ENCODE measurements at regions not wholly inside any gene's neighbourhood (a gene's known extent, or its start where the extent isn't known, plus 50 kb on each side); places are given as distances from the start of the nearest gene placed in this dataset.
"Not testable (repeated sequence)": the region's sequence is repeated elsewhere in the genome, so short reads cannot be mapped to it uniquely, and the experiment has no call there.

- not testable (repeated sequence) for DNase-seq (ENCODE audit: low read depth in 2 of 2)
These were observed 85.6 kb downstream of the OR2B2 start for GRCh38 chr6:27826612-27826985.

DNA sequence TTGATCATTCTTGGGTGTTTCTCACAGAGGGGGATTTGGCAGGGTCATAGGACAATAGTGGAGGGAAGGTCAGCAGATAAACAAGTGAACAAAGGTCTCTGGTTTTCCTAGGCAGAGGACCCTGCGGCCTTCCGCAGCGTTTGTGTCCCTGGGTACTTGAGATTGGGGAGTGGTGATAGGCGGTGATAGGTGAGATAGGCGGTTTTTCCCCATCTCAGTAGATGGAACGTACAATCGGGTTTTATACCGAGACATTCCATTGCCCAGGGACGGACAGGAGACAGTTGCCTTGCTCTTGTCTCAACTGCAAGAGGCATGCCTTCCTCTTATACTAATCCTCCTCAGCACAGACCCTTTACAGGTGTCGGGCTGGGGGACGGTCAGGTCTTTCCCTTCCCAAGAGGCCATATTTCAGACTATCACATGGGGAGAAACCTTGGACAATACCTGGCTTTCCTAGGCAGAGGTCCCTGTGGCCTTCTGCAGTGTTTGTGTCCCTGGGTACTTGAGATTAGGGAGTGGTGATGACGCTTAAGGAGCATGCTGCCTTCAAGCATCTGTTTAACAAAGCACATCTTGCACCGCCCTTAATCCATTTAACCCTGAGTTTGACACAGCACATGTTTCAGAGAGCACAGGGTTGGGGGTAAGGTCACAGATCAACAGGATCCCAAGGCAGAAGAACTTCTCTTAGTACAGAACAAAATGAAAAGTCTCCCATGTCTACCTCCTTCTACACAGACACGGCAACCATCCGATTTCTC, 86.2 kb downstream of the OR2B2 start:
- not testable (repeated sequence) for DNase-seq (ENCODE audit: low read depth in 2 of 2)

DNA sequence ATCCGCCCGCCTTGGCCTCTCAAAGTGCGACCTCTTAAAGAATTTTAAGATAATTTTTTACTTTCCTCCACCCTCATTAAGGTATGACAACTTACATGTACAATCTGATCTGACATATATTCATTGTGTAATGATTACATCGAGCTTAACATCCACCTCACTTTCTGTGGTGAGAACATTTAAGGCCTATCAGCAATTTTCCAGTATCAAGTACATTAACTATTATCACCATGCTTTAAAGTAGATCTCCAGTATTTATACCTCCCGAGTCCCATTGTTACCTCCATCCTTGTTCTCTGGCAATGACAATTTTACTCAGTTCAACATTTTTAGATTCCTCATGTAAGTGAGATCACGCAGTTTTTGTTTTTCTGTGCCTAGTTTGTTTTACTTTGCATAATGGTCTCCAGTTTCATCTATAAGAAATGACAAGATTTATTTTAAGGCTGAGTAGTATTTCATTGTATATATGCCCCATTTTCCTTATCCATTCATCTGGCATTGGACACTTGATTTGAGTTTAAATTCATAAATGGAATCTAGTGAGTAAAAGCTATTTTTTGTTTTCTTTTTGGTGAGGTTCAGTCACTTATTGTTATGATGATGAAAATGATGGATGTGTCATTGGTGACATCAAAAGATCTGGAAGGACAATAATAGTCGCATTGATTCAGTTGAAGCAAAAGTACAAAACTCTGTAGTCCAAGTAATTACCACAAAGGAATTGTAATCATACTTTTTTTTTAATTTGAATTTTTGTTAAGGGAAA, 87.0 kb downstream of the OR2B2 start:
- no peak for DNase-seq (ENCODE audit: low read depth in 2 of 2)

- DNase-seq (ENCODE audit: low read depth in 2 of 2) = not testable (repeated sequence)
These were observed 87.8 kb downstream of the OR2B2 start for GRCh38 chr6:27824211-27825024.

- DNase-seq (ENCODE audit: low read depth in 2 of 2) = peak in 1 of 2 donors; percentile 36
These were observed 88.4 kb downstream of the OR2B2 start for GRCh38 chr6:27823714-27824210.

GRCh38 chr6:27816906-27817305, 95.3 kb downstream of the OR2B2 start:
- no peak for DNase-seq (ENCODE audit: low read depth in 2 of 2)

DNA sequence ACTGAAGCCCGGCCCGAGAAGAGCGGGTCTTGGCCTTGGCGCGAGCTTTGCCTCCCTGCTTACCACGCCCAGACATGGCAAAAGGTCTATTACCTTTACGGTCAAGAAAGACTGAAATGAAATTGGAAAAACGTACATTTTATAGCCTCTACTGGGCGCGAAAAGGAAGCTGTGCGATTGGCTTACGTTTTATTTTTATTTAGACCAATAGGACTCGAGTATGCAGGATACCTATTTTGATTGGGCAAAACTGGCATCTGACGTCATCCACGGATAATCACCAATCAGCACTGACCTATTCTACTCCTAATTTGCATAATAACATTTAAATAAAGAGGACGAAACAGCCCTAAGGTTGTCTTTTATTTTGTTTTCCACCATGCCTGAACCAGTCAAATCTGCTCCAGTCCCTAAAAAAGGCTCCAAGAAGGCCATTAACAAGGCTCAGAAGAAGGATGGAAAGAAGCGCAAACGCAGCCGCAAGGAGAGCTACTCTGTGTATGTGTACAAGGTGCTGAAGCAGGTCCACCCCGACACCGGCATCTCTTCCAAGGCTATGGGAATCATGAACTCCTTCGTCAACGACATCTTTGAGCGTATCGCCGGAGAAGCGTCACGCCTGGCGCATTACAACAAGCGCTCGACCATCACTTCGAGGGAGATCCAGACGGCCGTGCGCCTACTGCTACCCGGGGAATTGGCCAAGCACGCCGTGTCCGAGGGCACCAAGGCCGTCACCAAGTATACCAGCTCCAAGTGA, 97.4 kb downstream of the OR2B2 start:
- peak; percentile 22 to 62 for DNase-seq (ENCODE audit: low read depth in 2 of 2)

GRCh38 chr6:27814415-27814664, 97.9 kb downstream of the OR2B2 start:
- DNase-seq (ENCODE audit: low read depth in 2 of 2) = not testable (repeated sequence)

- DNase-seq (ENCODE audit: low read depth in 2 of 2) = no peak
These were observed 99.2 kb downstream of the OR2B2 start for GRCh38 chr6:27812805-27813492.

DNA sequence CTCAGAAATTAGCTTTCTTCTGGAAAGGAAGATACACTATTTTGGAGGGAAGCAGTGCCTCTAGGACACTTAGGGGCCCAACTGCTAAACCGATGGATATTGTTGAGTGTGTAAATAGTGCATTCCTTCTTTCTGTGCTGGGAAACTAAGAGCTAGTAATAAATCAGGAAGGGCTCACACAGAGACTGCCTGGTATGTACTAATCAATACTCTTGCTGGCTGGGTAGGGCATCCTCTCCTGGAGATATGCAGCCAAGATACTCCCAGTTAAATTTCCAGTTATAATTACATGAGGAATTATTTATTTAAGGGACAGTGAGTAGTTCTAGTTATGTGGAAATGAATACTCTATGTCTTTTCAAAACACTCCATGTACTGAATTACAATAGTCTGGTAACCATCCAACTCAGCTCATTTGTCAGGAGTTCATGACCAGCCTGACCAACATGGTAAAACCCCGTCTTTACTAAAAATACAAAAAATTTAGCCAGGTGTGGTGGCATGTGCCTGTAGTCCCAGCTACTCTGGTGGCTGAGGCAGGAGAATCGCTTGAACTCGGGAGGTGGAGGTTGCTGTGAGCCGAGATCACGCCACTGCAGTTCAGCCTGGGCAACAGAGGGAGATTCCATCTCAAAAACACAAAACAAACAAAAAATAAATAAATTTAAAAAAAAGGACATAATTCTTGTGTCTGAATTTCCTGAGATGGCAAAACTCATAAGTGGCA, 100.0 kb downstream of the OR2B2 start:
- DNase-seq (ENCODE audit: low read depth in 2 of 2) = no peak

DNA sequence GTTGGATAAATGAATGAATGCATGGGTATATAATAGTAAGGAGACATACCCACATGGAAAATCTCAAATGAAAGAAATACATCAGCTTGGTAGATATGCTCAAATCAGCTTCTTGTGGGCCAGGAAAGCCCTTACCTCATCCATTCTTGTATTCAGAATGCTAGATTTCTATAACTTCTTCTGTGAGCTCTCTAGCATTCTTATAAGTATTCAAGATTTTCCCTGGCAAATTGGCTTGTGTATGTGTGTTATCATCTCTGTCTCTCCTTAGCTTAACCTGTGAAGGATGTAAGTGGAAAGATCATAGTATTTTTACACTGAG, 100.8 kb downstream of the OR2B2 start:
- no peak for DNase-seq (ENCODE audit: low read depth in 2 of 2)

- DNase-seq (ENCODE audit: low read depth in 2 of 2) = no peak
These were observed 101.3 kb downstream of the OR2B2 start for GRCh38 chr6:27810768-27811450.

DNA sequence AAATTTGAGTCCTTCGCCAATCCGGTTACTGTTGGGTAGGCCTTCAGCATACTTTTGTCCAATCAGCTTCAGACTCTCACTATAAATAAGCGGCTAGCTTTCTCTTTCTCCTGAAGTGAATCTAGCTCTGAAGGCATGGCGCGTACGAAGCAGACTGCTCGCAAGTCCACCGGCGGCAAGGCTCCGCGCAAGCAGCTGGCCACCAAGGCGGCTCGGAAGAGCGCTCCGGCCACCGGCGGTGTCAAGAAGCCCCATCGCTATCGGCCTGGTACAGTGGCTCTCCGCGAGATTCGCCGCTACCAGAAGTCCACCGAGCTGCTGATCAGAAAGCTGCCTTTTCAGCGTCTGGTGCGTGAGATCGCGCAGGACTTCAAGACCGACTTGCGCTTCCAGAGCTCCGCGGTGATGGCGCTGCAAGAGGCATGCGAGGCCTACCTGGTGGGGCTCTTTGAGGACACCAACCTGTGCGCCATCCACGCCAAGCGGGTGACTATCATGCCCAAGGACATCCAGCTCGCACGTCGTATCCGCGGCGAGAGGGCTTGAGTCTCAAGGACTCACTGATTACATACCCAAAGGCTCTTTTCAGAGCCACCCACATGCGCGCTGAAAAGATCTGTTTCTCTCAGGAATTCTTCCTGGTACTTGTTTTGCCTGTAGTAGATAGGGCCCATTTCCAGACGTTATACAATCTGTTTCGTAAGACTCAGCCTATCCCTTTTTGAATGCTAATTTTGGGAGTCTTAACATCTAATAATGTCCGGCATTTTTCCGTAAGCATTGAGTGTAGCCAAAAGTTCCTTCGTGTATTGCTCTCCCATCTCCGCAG, 102.0 kb downstream of the OR2B2 start:
- peak; percentile 41 to 67 for DNase-seq (ENCODE audit: low read depth in 2 of 2)

DNA sequence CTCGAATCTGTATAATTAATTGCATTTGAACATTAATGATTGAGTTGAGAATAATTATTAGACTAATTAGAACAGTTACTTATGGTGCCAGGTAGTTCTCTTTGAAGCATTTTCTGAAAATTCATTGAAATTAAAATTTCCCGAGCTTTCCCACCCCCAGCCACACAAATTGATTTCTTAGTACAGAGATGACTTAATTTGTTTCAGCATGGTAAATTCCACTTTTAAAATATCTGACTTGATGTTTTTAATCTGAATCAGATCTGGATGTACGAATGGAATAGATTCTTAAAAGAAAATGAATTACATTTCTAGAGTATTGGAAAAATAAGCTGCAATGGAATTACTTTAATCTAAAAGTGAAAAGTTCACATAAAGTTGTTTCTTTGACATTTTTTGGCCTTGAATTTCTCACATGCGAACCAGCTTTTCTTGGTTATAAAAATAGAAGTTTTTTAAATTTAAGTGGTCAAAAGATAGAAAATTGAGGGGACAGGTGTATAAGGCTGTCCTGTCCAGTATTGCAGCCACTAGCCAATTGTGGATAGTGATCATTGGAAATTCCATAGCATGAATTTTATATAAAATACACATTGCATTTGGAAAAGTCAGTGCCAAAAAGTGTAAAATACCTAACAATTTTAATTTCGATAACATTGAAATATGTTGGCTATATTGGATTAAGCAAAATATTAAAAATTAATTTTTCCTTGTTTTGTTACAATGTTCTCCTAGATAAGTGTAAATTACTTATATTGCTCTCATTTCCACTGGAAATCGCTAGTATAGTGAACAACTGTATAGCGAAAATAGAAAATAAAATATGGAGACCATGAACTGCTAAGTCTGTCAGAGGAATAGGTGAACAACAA, 102.9 kb downstream of the OR2B2 start:
- DNase-seq (ENCODE audit: low read depth in 2 of 2) = no peak

- not testable (repeated sequence) for DNase-seq (ENCODE audit: low read depth in 2 of 2)
These were observed 103.7 kb downstream of the OR2B2 start for GRCh38 chr6:27808242-27809066.

GRCh38 chr6:27807441-27808241, 104.6 kb downstream of the OR2B2 start:
- peak; percentile 38 to 53 for DNase-seq (ENCODE audit: low read depth in 2 of 2)

All from stimulated activated CD4-positive, alpha-beta T cell treated with anti-CD3 and anti-CD28 coated beads, Interleukin-1b, Interleukin-23, amount 100 ng/mL, for 4 hours (primary cell).